HG03575 (cell line): ENCODE measurements at regions not wholly inside any gene's neighbourhood (a gene's known extent, or its start where the extent isn't known, plus 50 kb on each side); places are given as distances from the start of the nearest gene placed in this dataset.

Experiments used
- ATAC-seq: cut with Tn5 transposase; IDR thresholded peaks from one replicate; pipeline ENCODE4 v1.9.1; 2021; ENCODE audit not compliant: unreplicated experiment, insufficient number of reproducible peaks, low FRiP score; ENCODE audit errors: extremely low read depth

DNA sequence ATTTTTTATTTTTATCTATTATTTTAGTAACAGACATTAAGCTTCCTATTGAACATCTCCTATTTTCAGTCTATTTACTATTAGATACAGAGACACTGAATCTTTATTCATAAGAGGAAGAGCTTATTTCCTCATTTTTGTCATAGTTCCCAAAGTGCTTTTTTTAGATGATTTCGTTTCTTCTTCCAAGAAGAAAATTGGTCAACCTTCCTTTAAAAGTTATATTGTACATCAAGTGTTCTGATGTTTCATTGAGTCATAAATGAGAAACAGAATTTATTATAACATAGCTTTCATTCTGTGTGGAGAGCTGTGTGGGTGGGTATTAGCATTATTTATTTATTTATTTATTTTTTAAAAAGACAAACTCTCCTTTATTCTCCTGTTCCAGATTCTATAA lies 50.6 kb upstream of the BACH1 start:
- ATAC-seq: no peak
